B cell (primary cell): ENCODE measurements at regions not wholly inside any gene's neighbourhood (a gene's known extent, or its start where the extent isn't known, plus 50 kb on each side); places are given as distances from the start of the nearest gene placed in this dataset.
A peak's percentile ranks its signal among the peaks of the same experiment; 100 is the strongest.

Source experiments
- ATAC-seq: fragments of 200-7000 bp; cut with Tn5 transposase; one replicate; pipeline ENCODE4 v1.10.0; 2021; ENCODE audit warnings: low read depth, mild to moderate bottlenecking, moderate number of reproducible peaks, moderate library complexity
- CTCF ChIA-PET: fragments of 350-600 bp; sonication (Branson Sonifier 250); formaldehyde crosslinking; loops from one replicate; lab custom pipeline; 2021; ENCODE audit warnings: antibody characterized with exemption, inconsistent platforms; lab: Charles Lee
- POLR2A ChIA-PET: fragments of 350-600 bp; sonication (Branson Sonifier 250); formaldehyde crosslinking; loops from one replicate; lab custom pipeline; 2021; ENCODE audit warnings: antibody characterized with exemption; lab: Charles Lee
- DNase-seq: peaks from one replicate; pipeline ENCODE4 v3.0.0; 2013
- H2AFZ ChIP-seq: 2 replicates; pipeline ENCODE4 v1.6.1; 2012; ENCODE audit warnings: mild to moderate bottlenecking, low read depth, low read length; ENCODE audit not compliant: insufficient read depth, poor library complexity, severe bottlenecking
- H3K27ac ChIP-seq, 2 donors: 1 replicate in 1 of 2; 2 replicates in 1 of 2; pipeline ENCODE4 v1.5.1; 2012 to 2013; ENCODE audit warnings: low read length in 2 of 2, mild to moderate bottlenecking in 2 of 2, moderate library complexity in 1 of 2
- H3K27me3 ChIP-seq, 4 experiments: fragments of 200-600 bp in 1 of 4; sonication (generic) in 1 of 4; replicated peaks in 1 of 4; 1 replicate in 2 of 4; 2 replicates in 2 of 4; pipeline versions ENCODE4 v1.6.1 to v1.7.0; 2013 to 2016; ENCODE audit warnings: low read length in 3 of 4, mild to moderate bottlenecking in 2 of 4, mixed read lengths in 1 of 4, moderate library complexity in 1 of 4; ENCODE audit not compliant: insufficient read depth in 4 of 4, control insufficient read depth in 3 of 4; ENCODE audit errors: control extremely low read depth in 1 of 4
- H3K36me3 ChIP-seq, 2 experiments: replicated peaks in 1 of 2; 1 replicate in 1 of 2; 2 replicates in 1 of 2; pipeline versions ENCODE4 v1.6.1 to v1.7.1; 2013; ENCODE audit warnings: low read length in 1 of 2; ENCODE audit not compliant: insufficient read depth in 2 of 2, control insufficient read depth in 1 of 2; ENCODE audit errors: control extremely low read depth in 1 of 2, extremely low read depth in 1 of 2
- H3K4me1 ChIP-seq, 2 donors: fragments of 200-600 bp in 1 of 2; sonication (generic) in 1 of 2; 1 replicate in 1 of 2; 2 replicates in 1 of 2; pipeline versions ENCODE4 v1.5.1 to v1.6.1; 2013 to 2017; ENCODE audit warnings: low read length in 2 of 2; ENCODE audit not compliant: control insufficient read depth in 2 of 2, insufficient read depth in 2 of 2
- H3K4me2 ChIP-seq: replicated peaks from 2 replicates; pipeline ENCODE3; 2012; ENCODE audit warnings: mild to moderate bottlenecking, low read depth, low read length; ENCODE audit not compliant: poor library complexity, severe bottlenecking
- H3K4me3 ChIP-seq, 5 experiments: fragments of 200-600 bp in 1 of 5; sonication (generic) in 1 of 5; 1 replicate in 3 of 5; 2 replicates in 2 of 5; pipeline versions ENCODE4 v1.5.1 to v1.7.0; 2011 to 2016; ENCODE audit warnings: low read length in 4 of 5, mild to moderate bottlenecking in 4 of 5, low read depth in 2 of 5, control low read depth in 1 of 5, moderate library complexity in 1 of 5; ENCODE audit not compliant: insufficient read depth in 1 of 5; ENCODE audit errors: control extremely low read depth in 1 of 5, extremely low read depth in 1 of 5
- H3K79me2 ChIP-seq: fragments of 200-600 bp; sonication (generic); one replicate; pipeline ENCODE4 v1.6.0; 2016; ENCODE audit warnings: low read length; ENCODE audit not compliant: control insufficient read depth, insufficient read depth
- H3K9ac ChIP-seq: fragments of 200-600 bp; sonication (generic); 2 replicates; pipeline ENCODE4 v1.6.1; 2017; ENCODE audit warnings: mild to moderate bottlenecking, low read length, moderate library complexity
- H3K9me3 ChIP-seq, 3 donors: one replicate each; pipeline versions ENCODE4 v1.6.1 to v1.7.1; 2013; ENCODE audit warnings: low read length in 2 of 3; ENCODE audit not compliant: control insufficient read depth in 2 of 3, insufficient read depth in 1 of 3; ENCODE audit errors: control extremely low read depth in 1 of 3
- H4K20me1 ChIP-seq: 2 replicates; pipeline ENCODE4 v1.6.0; 2012; ENCODE audit warnings: mild to moderate bottlenecking, low read length; ENCODE audit not compliant: insufficient read depth, control insufficient read depth, poor library complexity, severe bottlenecking
- H3K27ac Mint-ChIP-seq: one replicate; pipeline ENCODE4 v1.8.0; 2021; ENCODE audit warnings: mixed read lengths
- H3K27me3 Mint-ChIP-seq: one replicate; pipeline ENCODE4 v1.8.0; 2021; ENCODE audit warnings: mixed read lengths
- H3K4me1 Mint-ChIP-seq: one replicate; pipeline ENCODE4 v1.8.0; 2021; ENCODE audit warnings: mixed read lengths
- H3K4me3 Mint-ChIP-seq: one replicate; pipeline ENCODE4 v1.8.0; 2021; ENCODE audit warnings: mixed read lengths
- H3K9me3 Mint-ChIP-seq: one replicate; pipeline ENCODE4 v1.8.0; 2022; ENCODE audit warnings: mixed read lengths; ENCODE audit not compliant: insufficient read depth
- CTCF ChIP-seq: fragments of 200-600 bp; IDR thresholded peaks from one replicate; pipeline ENCODE4 v1.8.0; 2022; ENCODE audit warnings: antibody characterized with exemption, mild to moderate bottlenecking
- EZH2 ChIP-seq: IDR thresholded peaks from 2 replicates; pipeline ENCODE4 v1.6.1; 2012; ENCODE audit warnings: borderline replicate concordance, low read depth, mild to moderate bottlenecking, moderate library complexity, low read length; ENCODE audit not compliant: insufficient read depth, poor library complexity, severe bottlenecking
- WGBS: methylation state at CpG from one replicate; pipeline ENCODE4 v1.1.5; 2013; ENCODE audit warnings: missing lambda C conversion rate; ENCODE audit not compliant: insufficient coverage; 5-methylcytosine and 5-hydroxymethylcytosine counted together
- intact Hi-C: fragments of 100-400 bp; cut with micrococcal nuclease; formaldehyde crosslinking; loops from one replicate; pipeline ENCODE4 v1.10.0; 2022

GRCh38 chr6:15905488-15906419 lies 223.1 kb upstream of the MYLIP start:
- Mint-ChIP-seq H3K27ac (peak overlapping the region; percentile 83), H3K27me3 (no peaks in the 10 kb centered on the region)

More at GRCh38 chr6:15905488-15906419, 223.1 kb upstream of the MYLIP start:
- ChIA-PET CTCF (interaction anchor here (1.1 to 1.7 kb wide), 4 partner anchors 11 to 278 kb away, joined by 4 to 9 read pairs (median 6); partner anchors contain the start of gene MYLIP), POLR2A (interaction anchor here (0.9 kb wide), 2 partner anchors 18 to 223 kb away, joined by 3 to 4 read pairs; partner anchors contain the start of gene MYLIP)
- intact Hi-C loops, result no loop called here
- Histone ChIP-seq H3K4me1 (peaks cover 40 to 46% of the 10 kb centered on the region in 2 donors), H4K20me1 (no peaks in the 10 kb centered on the region), H3K27ac (peak overlapping the region; percentile 44 to 55), H3K36me3 (no peaks in the 10 kb centered on the region), H3K79me2 (no peaks in the 10 kb centered on the region), H3K27me3 (no peaks in the 10 kb centered on the region), H3K4me3 (peak overlapping the region in 1 of 5 experiments; percentile 3), H3K9ac (peak overlapping the region; percentile 1), H3K9me3 (no peaks in the 10 kb centered on the region), H2AFZ (peak overlapping the region; percentile 31), H3K4me2 (peak overlapping the region; percentile 45)
- 66% methylated on average over 5 of the region's 8 CpGs for WGBS
- Mint-ChIP-seq H3K4me3 (peak overlapping the region; percentile 63), H3K4me1 (peaks cover 61% of the 10 kb centered on the region), H3K9me3 (no peaks in the 10 kb centered on the region)
- ATAC-seq (no peak), DNase-seq (peak; percentile 43)
- TF ChIP-seq EZH2, result no peak
- no peak for TF ChIP-seq CTCF
